Right lobe of liver (tissue), 4 donors: ENCODE measurements at regions not wholly inside any gene's neighbourhood (a gene's known extent, or its start where the extent isn't known, plus 50 kb on each side); places are given as distances from the start of the nearest gene placed in this dataset.

Source experiments
- CTCF ChIP-seq, 4 donors: fragments of 200-600 bp in 3 of 4; fragments of 450-650 bp in 1 of 4; IDR thresholded peaks; one replicate each; pipeline versions ENCODE4 v1.5.1 to v1.8.0; 2016 to 2022; ENCODE audit warnings: antibody characterized with exemption in 4 of 4, mild to moderate bottlenecking in 2 of 4
- POLR2A ChIP-seq: fragments of 450-650 bp; IDR thresholded peaks from one replicate; pipeline ENCODE4 v1.6.1; 2017; ENCODE audit warnings: antibody characterized with exemption, mild to moderate bottlenecking
- donor health status: DM: no; HTN: no; CAD: no.
- donor health status: DM: no; HTN: no; CAD: no.
- donor health status: DM: no; HTN: yes; CAD: no.

- TF ChIP-seq POLR2A (no peak), CTCF (IDR thresholded peaks at IDR 0.05) (no peak)
These were observed 56.7 kb upstream of the BARHL2 start for GRCh38 chr1:90773812-90774211.
